MCF 10A (cell line): ENCODE measurements at regions not wholly inside any gene's neighbourhood (a gene's known extent, or its start where the extent isn't known, plus 50 kb on each side); places are given as distances from the start of the nearest gene placed in this dataset.

ENCODE experiments used
- BruUV-seq: library from RNA; stranded (reverse); fragments of 400-500 nt; replicated peaks from 2 replicates; lab custom pipeline; 2021; lab: Mats Ljungman, UMichigan
- CTCF ChIA-PET: fragments of 300-600 bp; sonication (Branson Sonifier 250); formaldehyde crosslinking; extraction: SDS; loops from one replicate; lab custom pipeline; 2021; ENCODE audit warnings: antibody characterized with exemption, inconsistent platforms; lab: Yijun Ruan, JAX
- POLR2A ChIA-PET: fragments of 300-600, 350-650 bp; sonication (Branson Sonifier 250); formaldehyde crosslinking; extraction: SDS; loops from one replicate; lab custom pipeline; 2020; ENCODE audit warnings: antibody characterized with exemption, inconsistent platforms; lab: Yijun Ruan, JAX
- DNase-seq: peaks from one replicate; pipeline ENCODE4 v3.0.0-alpha.2; 2018; ENCODE audit not compliant: unreplicated experiment
- H3K27ac Mint-ChIP-seq: one replicate; pipeline ENCODE4 v1.8.0; 2022; ENCODE audit warnings: mild to moderate bottlenecking, low read depth, mixed read lengths; ENCODE audit not compliant: unreplicated experiment
- H3K27me3 Mint-ChIP-seq: one replicate; pipeline ENCODE4 v1.8.0; 2022; ENCODE audit warnings: mixed read lengths; ENCODE audit not compliant: insufficient read depth, unreplicated experiment
- H3K36me3 Mint-ChIP-seq: one replicate; pipeline ENCODE4 v1.8.0; 2022; ENCODE audit warnings: mild to moderate bottlenecking, moderate library complexity, mixed read lengths; ENCODE audit not compliant: insufficient read depth, unreplicated experiment
- H3K4me1 Mint-ChIP-seq: one replicate; pipeline ENCODE4 v1.8.0; 2022; ENCODE audit warnings: mixed read lengths; ENCODE audit not compliant: insufficient read depth, unreplicated experiment
- H3K4me3 Mint-ChIP-seq: one replicate; pipeline ENCODE4 v1.8.0; 2022; ENCODE audit warnings: mild to moderate bottlenecking, moderate library complexity, mixed read lengths; ENCODE audit not compliant: unreplicated experiment
- H3K9me3 Mint-ChIP-seq: one replicate; pipeline ENCODE4 v1.8.0; 2022; ENCODE audit warnings: mixed read lengths; ENCODE audit not compliant: unreplicated experiment
- intact Hi-C: fragments of 100-400 bp; cut with micrococcal nuclease; formaldehyde crosslinking; loops from 2 replicates; pipeline ENCODE4 v1.14.1; 2022
- TF ChIP-seq, protein P1 (sequence below): fragments of 200-600 bp; IDR thresholded peaks from one replicate; pipeline ENCODE4 v1.8.0; 2022; ENCODE audit warnings: antibody characterized with exemption, mild to moderate bottlenecking; ENCODE audit not compliant: unreplicated experiment

DNA sequence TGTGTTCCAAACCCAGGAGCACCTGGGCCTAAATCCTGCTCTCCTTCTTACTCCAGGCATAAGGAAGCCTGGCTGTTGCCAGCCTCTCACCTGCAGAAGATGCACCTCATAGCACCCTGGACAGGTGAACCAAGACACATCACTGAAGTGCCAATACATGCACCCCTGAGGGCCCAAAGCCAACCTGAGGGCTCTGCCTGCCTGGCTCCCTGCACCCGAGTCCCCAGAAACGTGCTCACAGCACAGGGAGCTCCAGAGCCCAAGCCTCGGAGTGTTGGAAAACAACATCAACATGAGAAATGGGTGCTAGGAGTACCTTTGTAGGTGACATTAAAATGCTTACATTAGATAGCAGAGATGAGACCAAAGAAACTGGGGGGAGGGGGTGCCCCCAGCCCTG is 96.3 kb upstream of the RAB6C start:
- Mint-ChIP-seq H3K4me3 (no peak overlapping the region), H3K4me1 (no peaks in the 10 kb centered on the region), H3K36me3 (no peaks in the 10 kb centered on the region), H3K27me3 (peaks cover 11% of the 10 kb centered on the region), H3K27ac (no peak overlapping the region), H3K9me3 (no peaks in the 10 kb centered on the region)
- DNase-seq, result no peak
- no TSS peak for BruUV-seq
- ChIA-PET CTCF (interaction anchor here (1.6 kb wide), 1 partner anchor 33 kb away, joined by 3 read pairs; no protein-coding TSS in a partner anchor), POLR2A (no interaction called here)
- TF ChIP-seq, protein P1, sequence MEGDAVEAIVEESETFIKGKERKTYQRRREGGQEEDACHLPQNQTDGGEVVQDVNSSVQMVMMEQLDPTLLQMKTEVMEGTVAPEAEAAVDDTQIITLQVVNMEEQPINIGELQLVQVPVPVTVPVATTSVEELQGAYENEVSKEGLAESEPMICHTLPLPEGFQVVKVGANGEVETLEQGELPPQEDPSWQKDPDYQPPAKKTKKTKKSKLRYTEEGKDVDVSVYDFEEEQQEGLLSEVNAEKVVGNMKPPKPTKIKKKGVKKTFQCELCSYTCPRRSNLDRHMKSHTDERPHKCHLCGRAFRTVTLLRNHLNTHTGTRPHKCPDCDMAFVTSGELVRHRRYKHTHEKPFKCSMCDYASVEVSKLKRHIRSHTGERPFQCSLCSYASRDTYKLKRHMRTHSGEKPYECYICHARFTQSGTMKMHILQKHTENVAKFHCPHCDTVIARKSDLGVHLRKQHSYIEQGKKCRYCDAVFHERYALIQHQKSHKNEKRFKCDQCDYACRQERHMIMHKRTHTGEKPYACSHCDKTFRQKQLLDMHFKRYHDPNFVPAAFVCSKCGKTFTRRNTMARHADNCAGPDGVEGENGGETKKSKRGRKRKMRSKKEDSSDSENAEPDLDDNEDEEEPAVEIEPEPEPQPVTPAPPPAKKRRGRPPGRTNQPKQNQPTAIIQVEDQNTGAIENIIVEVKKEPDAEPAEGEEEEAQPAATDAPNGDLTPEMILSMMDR, result no peak
- intact Hi-C loops, result no loop called here

DNA sequence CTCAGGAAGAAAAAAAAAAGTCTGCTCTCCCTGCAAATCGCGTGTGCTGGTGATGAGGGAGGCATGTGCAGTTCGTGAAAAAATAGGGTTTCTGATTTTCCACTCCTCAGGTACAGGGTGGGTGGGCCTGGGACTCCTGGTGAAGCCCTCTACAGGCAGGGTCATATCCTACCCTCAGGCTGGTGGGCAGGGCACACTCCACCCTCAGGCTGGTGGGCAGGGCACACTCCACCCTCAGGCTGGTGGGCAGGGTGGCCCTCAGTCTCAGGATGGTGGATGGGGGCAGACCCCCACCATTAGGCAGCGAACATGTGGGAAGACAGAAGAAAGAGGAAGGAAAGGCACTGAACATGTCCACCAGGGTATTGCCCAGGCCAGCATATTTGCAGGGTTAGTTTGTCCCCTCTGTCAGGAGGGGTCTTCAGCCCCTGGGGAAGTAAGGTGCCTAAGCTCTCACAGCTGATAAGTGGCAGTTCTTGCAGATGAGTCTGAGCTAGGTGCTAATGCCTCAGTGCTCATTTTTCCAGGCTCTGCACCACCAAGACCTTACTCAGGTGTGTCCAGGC is 95.2 kb upstream of the RAB6C start:
- DNase-seq, result no peak
- Mint-ChIP-seq H3K27me3 (peaks cover 19% of the 10 kb centered on the region), H3K36me3 (no peaks in the 10 kb centered on the region), H3K27ac (no peak overlapping the region), H3K4me1 (no peaks in the 10 kb centered on the region), H3K4me3 (no peak overlapping the region), H3K9me3 (no peaks in the 10 kb centered on the region)
- intact Hi-C loops, result no loop called here
- ChIA-PET CTCF (no interaction called here), POLR2A (no interaction called here)
- TF ChIP-seq, protein P1, result no peak
- BruUV-seq, result no TSS peak

DNA sequence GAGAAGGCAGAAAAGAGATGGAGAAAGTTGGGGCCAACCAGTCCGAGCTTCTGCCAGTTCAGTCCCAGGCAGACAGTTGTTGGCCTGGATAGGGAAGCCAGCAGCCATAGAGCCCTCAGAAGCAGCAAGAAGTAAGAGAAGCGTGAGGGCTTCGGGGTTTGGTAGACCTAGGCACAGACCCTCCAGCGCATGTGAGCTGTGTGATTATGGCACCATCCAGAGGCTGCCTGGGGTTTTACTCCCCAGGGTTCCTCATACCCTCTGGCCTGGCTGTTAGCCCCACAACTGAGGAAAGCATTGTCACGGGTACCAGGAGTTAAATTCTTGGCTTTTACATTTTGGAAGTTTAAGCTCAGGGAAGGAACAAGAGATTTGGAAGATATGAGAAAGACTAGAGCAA is 93.7 kb upstream of the RAB6C start:
- ChIA-PET POLR2A (interaction anchor here (0.5 to 1.1 kb wide), 2 partner anchors 9 to 799 kb away, joined by 3 read pairs; no protein-coding TSS in a partner anchor), CTCF (no interaction called here)
- Mint-ChIP-seq H3K9me3 (no peaks in the 10 kb centered on the region), H3K4me1 (no peaks in the 10 kb centered on the region), H3K36me3 (no peaks in the 10 kb centered on the region), H3K4me3 (no peak overlapping the region), H3K27me3 (peaks cover 32% of the 10 kb centered on the region), H3K27ac (no peak overlapping the region)
- intact Hi-C loops, result no loop called here
- BruUV-seq, result no TSS peak
- TF ChIP-seq, protein P1, result no peak
- no peak for DNase-seq

DNA sequence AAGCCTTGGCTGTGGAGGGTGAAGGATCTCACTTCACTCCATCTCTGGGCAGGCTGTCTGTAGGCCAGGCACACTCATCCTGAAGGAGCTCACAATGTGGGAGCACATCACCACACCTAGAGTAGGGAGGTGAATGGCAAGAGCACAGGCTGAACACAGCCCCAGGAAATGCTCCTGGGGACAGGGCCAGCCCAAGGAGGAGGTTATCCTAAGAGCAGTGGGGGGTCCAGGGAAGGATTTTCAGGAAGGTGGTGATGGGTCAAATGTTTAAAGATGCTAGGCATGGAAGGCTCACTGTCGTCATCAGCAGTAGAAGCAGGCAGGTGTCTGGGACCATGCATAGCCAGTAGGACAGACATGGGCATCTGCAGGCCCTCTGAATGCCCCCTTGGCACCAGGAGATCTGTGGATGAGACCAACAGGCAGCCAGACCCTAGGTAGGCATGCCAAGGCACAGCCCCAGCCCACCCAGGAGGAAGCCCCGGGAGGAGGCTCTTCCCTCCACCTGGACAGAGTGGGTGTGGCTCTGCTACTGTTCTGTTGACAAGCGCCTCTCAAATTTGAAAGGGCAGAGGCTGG is 91.7 kb upstream of the RAB6C start:
- BruUV-seq, result no TSS peak
- TF ChIP-seq, protein P1, result no peak
- CTCF ChIA-PET, result interaction anchor here (0.7 kb wide), 1 partner anchor 105 kb away, joined by 3 read pairs; no protein-coding TSS in a partner anchor
- H3K27ac Mint-ChIP-seq, result no peak overlapping the region
- H3K9me3 Mint-ChIP-seq, result no peaks in the 10 kb centered on the region
- DNase-seq, result no peak
- no peaks in the 10 kb centered on the region for H3K4me1 Mint-ChIP-seq
- intact Hi-C loops, result no loop called here
- no peaks in the 10 kb centered on the region for H3K36me3 Mint-ChIP-seq
- POLR2A ChIA-PET, result no interaction called here
- no peak overlapping the region for H3K4me3 Mint-ChIP-seq
- H3K27me3 Mint-ChIP-seq, result peaks cover 33% of the 10 kb centered on the region
